Colonic mucosa (tissue), 4 donors: ENCODE measurements at regions not wholly inside any gene's neighbourhood (a gene's known extent, or its start where the extent isn't known, plus 50 kb on each side); places are given as distances from the start of the nearest gene placed in this dataset.

Source experiments
- DNase-seq: peaks from one replicate; pipeline ENCODE4 v3.0.0-alpha.2; 2020
- H3K27ac ChIP-seq: fragments of 200-600 bp; one replicate; pipeline ENCODE4 v1.8.0; 2021
- H3K27me3 ChIP-seq: fragments of 200-600 bp; one replicate; pipeline ENCODE4 v1.8.0; 2021
- H3K36me3 ChIP-seq: fragments of 200-600 bp; one replicate; pipeline ENCODE4 v1.8.0; 2021
- H3K4me1 ChIP-seq: fragments of 200-600 bp; one replicate; pipeline ENCODE4 v1.8.0; 2021; ENCODE audit warnings: mild to moderate bottlenecking
- H3K4me3 ChIP-seq: fragments of 200-600 bp; one replicate; pipeline ENCODE4 v1.8.0; 2021
- H3K9ac ChIP-seq, 2 donors: one replicate each; pipeline ENCODE4 v1.7.0; 2013; ENCODE audit warnings: control low read depth in 2 of 2, low read depth in 2 of 2, low read length in 2 of 2
- H3K9me3 ChIP-seq: fragments of 200-600 bp; one replicate; pipeline ENCODE4 v1.8.0; 2021
- intact Hi-C: fragments of 100-400 bp; cut with DNase I; formaldehyde crosslinking; loops from one replicate; pipeline ENCODE4 v1.14.1; 2022
- TF ChIP-seq, protein P1 (sequence below): fragments of 200-600 bp; IDR thresholded peaks from one replicate; pipeline ENCODE4 v1.8.0; 2022; ENCODE audit warnings: antibody characterized with exemption, mild to moderate bottlenecking
- donor health status: healthy.
- donor health status: DM: no; HTN: no; CAD: no.
- donor health status: DM: no; HTN: no; CAD: no.

DNA sequence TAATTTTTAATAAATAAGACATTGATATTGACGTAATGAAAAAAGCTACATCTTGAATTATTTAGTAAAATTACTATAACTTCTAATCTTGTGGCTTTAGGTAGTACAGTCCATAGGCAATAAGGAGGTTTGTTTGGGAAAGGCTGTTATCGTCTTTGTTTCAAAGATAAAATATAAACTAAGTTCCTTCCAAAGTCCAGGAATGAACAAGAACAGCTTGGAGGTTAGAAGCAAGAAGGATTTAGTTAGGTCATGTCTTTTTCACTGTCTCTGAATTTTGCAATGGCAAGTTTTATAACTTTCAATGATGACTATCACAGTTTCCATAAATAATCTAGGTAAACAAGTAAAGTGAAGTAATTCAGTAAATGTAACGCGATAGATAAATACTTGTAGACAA, 106.9 kb upstream of the OLFM3 start:
- Histone ChIP-seq H3K9me3 (no peaks in the 10 kb centered on the region), H3K9ac (no peak overlapping the region), H3K36me3 (no peaks in the 10 kb centered on the region), H3K4me1 (no peaks in the 10 kb centered on the region), H3K27me3 (no peaks in the 10 kb centered on the region), H3K4me3 (no peak overlapping the region), H3K27ac (no peak overlapping the region)
- intact Hi-C loops = no loop called here
- DNase-seq = no peak
- TF ChIP-seq, protein P1, sequence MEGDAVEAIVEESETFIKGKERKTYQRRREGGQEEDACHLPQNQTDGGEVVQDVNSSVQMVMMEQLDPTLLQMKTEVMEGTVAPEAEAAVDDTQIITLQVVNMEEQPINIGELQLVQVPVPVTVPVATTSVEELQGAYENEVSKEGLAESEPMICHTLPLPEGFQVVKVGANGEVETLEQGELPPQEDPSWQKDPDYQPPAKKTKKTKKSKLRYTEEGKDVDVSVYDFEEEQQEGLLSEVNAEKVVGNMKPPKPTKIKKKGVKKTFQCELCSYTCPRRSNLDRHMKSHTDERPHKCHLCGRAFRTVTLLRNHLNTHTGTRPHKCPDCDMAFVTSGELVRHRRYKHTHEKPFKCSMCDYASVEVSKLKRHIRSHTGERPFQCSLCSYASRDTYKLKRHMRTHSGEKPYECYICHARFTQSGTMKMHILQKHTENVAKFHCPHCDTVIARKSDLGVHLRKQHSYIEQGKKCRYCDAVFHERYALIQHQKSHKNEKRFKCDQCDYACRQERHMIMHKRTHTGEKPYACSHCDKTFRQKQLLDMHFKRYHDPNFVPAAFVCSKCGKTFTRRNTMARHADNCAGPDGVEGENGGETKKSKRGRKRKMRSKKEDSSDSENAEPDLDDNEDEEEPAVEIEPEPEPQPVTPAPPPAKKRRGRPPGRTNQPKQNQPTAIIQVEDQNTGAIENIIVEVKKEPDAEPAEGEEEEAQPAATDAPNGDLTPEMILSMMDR = no peak

DNA sequence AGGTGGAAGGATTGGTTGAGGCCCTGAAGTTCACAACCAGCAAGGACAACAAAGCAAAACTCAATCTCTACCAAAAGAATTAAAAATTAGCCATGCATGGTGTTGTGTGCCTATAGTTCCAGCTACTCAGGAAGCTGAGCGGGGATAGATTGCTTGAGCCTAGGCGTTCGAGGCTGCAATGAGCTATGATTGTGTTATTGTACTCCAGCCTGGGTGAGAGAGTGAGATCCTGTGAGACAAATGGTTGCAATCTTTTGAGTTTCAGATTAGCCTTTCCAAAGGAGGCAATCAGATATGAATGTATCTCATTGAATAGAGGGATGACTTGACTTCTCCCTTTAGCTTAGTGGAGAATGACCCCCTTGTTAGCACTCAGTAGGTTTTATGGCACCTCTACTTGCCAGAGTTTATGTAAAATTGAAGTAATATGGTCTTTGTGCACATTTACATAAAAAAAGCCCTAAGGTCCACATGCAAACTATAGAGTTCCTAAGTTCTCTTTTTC, 105.6 kb upstream of the OLFM3 start:
- no peaks in the 10 kb centered on the region for H3K4me1 ChIP-seq
- TF ChIP-seq, protein P1 = no peak
- H3K9ac ChIP-seq = no peak overlapping the region
- no peak overlapping the region for H3K4me3 ChIP-seq
- no peaks in the 10 kb centered on the region for H3K27me3 ChIP-seq
- H3K27ac ChIP-seq = no peak overlapping the region
- H3K36me3 ChIP-seq = no peaks in the 10 kb centered on the region
- no peak for DNase-seq
- H3K9me3 ChIP-seq = no peaks in the 10 kb centered on the region
- intact Hi-C loops = no loop called here

DNA sequence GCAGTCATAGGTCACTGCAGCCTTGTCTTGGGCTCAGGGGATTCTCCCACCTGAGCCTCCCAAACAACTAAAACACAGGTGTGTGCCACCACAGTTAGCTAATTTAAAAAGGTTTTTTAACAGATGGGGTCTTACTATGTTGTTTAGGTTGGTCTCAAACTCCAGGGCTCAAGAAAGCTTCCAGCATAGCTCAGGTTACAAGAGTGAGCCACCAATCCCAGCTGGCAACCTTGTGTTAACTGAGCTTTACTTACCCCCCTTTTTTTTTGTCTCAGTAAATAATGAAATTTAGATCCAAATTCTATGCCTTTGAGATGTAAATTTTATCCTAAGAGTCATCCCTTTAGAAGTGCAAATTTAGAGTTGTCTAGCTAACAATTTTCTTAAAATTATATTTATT, 103.9 kb upstream of the OLFM3 start:
- Histone ChIP-seq H3K4me3 (no peak overlapping the region), H3K9me3 (no peaks in the 10 kb centered on the region), H3K27me3 (no peaks in the 10 kb centered on the region), H3K9ac (no peak overlapping the region), H3K4me1 (no peaks in the 10 kb centered on the region), H3K27ac (no peak overlapping the region), H3K36me3 (no peaks in the 10 kb centered on the region)
- intact Hi-C loops = no loop called here
- TF ChIP-seq, protein P1 = no peak
- no peak for DNase-seq

DNA sequence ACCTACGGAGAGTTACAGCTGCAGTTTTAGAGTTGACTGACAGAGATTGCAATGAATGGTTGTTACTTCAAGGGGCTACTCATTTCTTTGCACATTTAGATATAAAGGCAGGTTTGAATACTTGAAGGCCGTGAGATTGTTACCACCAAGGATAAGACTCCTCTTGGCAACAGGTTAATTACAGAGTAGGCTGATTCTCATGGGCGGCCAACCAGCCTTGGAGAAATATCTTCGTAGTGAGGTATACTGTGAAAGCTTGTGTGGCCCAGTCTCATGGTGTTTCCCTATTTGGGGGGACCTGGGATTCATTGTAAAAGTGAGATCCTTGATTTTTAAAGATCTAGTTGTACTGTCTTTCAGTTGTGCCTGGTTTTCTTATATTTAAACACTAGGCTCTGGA, 103.2 kb upstream of the OLFM3 start:
- no peak for DNase-seq
- intact Hi-C loops = no loop called here
- no peaks in the 10 kb centered on the region for H3K36me3 ChIP-seq
- no peak overlapping the region for H3K27ac ChIP-seq
- H3K27me3 ChIP-seq = no peaks in the 10 kb centered on the region
- no peaks in the 10 kb centered on the region for H3K9me3 ChIP-seq
- TF ChIP-seq, protein P1 = no peak
- H3K9ac ChIP-seq = no peak overlapping the region
- H3K4me3 ChIP-seq = no peak overlapping the region
- no peaks in the 10 kb centered on the region for H3K4me1 ChIP-seq

DNA sequence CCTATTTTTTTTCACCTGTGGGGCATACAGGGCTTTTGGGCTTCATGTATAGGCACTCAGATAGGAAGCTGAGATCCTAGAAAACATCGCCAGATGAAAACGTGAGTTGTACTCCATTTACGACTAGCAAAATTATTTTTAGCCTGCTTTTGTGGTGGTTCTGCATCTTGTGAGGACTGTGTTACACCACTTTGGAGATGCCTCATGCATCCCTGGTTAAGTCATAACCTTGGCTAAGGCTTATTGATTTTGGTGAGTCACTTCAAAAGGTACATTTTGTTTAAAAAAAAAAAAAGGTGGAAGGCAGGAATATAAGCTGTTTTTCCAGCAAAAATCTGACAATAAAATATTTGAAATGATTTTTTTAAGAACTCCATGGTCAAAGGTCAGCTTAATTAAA, 101.8 kb upstream of the OLFM3 start:
- intact Hi-C loops = no loop called here
- TF ChIP-seq, protein P1 = no peak
- no peaks in the 10 kb centered on the region for H3K36me3 ChIP-seq

DNA sequence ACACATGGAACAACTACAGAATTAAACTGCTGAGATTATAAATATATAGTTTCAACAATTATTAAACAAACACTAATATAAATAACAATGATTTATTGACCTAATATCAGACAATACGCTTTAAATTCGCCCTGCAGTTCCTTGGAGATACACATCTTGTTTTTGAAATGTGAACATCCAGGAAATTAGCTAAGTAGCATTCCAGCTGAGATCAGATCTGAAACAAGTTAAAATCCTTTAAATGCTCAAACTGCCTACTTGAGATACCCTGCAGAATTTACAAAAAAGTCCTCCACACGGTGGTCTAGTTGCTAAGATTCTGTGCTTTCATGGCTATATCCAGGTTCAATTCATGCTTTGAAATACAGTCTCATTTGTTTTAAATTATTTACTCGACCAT, 101.4 kb upstream of the OLFM3 start:
- Histone ChIP-seq H3K27me3 (no peaks in the 10 kb centered on the region), H3K4me3 (no peak overlapping the region), H3K9ac (no peak overlapping the region), H3K27ac (no peak overlapping the region), H3K36me3 (no peaks in the 10 kb centered on the region), H3K4me1 (no peaks in the 10 kb centered on the region), H3K9me3 (no peaks in the 10 kb centered on the region)
- intact Hi-C loops = no loop called here
- DNase-seq = no peak
- TF ChIP-seq, protein P1 = no peak

More for the DNA sequence above, 101.8 kb upstream of the OLFM3 start:
- Histone ChIP-seq H3K27ac (no peak overlapping the region), H3K4me1 (no peaks in the 10 kb centered on the region), H3K27me3 (no peaks in the 10 kb centered on the region), H3K9me3 (no peaks in the 10 kb centered on the region), H3K4me3 (no peak overlapping the region), H3K9ac (no peak overlapping the region)
- DNase-seq = no peak
